Right kidney (tissue), 1 donor: ENCODE measurements at regions not wholly inside any gene's neighbourhood (a gene's known extent, or its start where the extent isn't known, plus 50 kb on each side); places are given as distances from the start of the nearest gene placed in this dataset.

ENCODE experiments used
- DNase-seq: peaks from one replicate; pipeline ENCODE4 v3.0.0-alpha.2; 2016

- no peak for DNase-seq
Observed at GRCh38 chr16:51892293-51893007, 654.5 kb downstream of the TOX3 start.

- no peak for DNase-seq
Observed at GRCh38 chr16:51888534-51888933, 658.4 kb downstream of the TOX3 start.

DNA sequence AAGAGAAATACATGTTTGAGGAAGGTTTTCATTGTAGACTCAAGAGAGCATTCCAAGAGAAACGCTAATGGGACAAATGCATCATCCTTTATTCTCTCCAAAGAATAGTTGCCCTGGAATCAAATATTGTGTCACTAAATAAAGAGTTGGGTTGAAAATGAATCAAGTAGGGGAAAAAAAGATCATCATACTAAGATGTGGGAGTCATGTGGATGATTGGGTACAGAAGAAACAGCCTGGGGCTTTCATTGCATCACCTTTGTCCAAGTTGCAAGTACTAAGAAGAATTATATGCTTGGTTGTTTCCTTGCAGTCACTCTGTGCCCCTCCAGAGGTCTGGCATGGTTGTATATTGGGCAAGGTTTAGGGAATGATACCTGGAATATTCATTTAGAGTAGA is 658.9 kb downstream of the TOX3 start:
- no peak for DNase-seq

DNA sequence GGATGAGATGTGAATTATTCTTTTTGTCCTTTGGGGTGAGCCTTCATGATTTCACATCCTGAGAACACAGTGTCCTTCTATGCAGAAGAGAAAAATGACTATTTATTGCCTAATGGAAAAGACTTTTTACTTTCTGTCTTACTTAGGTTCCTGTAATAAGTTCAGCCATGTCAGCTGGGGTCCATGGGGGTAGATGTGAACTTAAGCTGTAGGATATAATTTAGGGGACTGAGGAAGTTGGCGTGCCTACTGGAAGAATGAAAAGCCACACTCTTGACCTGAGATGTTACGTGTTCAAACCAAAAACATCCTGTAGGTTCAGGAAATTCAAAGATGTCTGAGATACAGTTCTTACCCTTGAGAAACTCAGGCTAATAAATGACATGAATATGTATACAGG is 660.5 kb downstream of the TOX3 start:
- no peak for DNase-seq

GRCh38 chr16:51884773-51885172 is 662.2 kb downstream of the TOX3 start:
- DNase-seq = no peak

GRCh38 chr16:51881731-51882130 is 665.2 kb downstream of the TOX3 start:
- no peak for DNase-seq

GRCh38 chr16:51880776-51881175 is 666.2 kb downstream of the TOX3 start:
- no peak for DNase-seq

- no peak for DNase-seq
Observed at GRCh38 chr16:51877686-51878085, 669.3 kb downstream of the TOX3 start.

- no peak for DNase-seq
Observed at GRCh38 chr16:51876934-51877333, 670.0 kb downstream of the TOX3 start.

DNA sequence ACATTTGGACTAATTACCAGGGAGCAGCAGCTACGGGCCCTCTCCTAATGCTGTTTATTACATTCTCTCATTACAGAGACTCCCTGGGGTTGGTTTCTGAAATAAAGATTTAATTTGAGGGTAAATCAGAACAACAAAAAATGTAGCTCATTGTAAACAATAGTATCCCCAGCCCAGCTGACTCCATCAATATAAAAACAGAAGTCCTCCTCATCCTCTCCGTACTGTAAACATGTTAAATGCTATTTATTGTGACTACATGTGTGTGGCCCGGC is 670.4 kb downstream of the TOX3 start:
- DNase-seq = no peak

DNA sequence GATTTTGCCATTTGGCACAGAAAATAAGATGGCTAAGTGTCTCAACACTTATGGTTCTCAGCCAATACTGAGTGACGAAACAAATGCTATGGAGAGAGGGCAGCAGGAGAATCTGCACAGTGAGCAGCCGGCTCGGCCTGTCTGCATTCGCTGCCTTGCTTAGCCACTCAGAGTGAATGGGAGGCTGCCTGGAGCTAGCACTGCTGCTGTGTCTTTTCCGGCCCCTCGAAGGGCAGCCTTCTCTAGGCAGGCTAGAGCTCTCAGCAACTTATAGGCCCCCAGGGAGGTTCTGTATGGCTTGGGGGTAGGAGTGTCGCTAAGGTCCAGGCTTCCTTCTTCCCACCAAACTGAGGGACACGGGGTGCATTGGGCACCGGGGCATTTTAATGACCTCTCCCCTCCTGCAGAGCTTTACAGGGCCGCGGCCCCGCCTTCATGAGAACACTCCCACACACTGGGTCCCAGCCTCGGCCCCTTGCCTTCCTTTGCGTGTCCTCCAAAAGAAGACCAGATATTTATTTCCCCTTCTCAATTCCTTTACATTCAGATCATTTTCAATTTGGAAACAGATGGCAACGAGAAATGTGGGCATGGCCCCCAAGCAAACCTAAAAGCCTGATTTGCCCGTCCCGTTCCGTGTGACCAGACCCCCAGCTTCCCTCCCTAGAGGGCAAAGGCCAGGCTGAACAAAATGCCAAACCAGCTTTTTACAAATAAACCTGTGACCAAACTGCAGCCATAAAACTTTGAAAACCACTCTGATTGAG is 670.9 kb downstream of the TOX3 start:
- peak; percentile 41 for DNase-seq

DNA sequence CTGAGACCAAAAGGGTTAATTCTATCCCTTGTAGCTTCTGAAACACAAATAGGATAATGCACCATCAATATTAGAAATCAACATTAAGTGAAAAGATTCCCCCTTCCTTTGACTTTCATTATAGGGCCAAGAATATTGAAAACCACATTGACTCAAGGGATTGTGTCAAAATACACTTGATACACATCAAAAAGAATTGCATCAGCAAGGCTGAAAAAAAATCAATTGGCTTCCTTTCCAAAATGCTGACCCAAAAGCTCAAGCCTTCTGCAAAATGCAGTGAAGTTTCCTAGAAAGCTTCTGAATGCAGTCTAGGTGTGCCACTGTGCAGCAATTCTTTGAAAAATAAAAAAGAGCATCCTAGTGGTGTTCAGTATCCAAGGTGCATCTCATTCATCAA is 674.4 kb downstream of the TOX3 start:
- no peak for DNase-seq

DNA sequence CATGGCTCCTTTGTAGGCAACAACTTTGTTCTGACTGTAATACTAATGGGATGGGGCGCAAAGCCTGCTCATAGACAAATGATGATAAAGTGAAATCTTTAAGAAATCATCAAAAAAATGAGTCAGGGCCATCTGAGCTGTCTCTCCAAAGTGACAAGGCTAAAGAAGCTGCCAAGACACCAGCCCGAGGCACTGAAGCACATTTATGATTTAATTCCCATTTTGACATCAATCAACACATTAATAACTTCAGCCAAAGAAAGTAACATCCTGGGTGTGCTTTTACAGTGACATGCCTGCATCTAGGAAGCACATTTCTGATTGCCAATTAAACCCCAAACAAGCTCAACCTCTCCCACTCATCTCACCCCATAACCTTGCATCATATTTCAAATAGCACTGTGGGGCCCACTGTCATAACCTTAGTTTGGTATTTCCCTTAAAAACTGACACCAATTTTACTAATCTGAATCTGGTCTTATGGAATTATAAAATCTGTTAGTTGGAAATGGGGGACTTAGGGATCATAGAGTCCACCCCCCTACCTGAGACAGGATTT is 676.6 kb downstream of the TOX3 start:
- no peak for DNase-seq

GRCh38 chr16:51869176-51869575 is 677.8 kb downstream of the TOX3 start:
- DNase-seq = no peak

GRCh38 chr16:51868631-51869030 is 678.3 kb downstream of the TOX3 start:
- no peak for DNase-seq

- DNase-seq = no peak
Observed at GRCh38 chr16:51867386-51868065, 679.4 kb downstream of the TOX3 start.

- no peak for DNase-seq
Observed at GRCh38 chr16:51864575-51864974, 682.4 kb downstream of the TOX3 start.

DNA sequence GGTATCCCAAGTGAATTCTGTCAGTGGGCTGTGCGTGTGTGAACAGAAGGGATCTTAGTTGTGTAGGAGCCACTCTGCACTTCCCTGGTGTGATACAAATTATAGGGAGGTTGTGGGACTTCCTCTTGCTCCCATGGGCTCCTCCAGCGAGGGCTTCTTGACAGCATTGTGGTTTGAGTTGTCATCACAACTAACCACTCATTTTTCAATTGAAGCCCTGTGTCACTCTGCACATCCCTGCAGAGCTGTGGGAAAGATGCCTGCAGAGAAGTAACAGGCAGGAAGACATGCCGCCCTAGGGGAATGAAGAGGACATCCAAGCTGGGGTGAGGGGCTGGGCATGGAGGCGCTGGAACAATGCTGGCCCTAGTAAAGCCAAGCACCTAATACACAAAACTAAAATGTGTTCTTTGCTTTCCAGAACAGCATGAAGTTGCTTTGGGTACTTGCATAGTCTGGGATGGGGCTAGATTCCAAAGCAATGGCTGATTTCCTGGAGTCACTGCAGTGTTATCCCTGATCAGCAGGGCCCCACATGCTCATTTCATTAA is 692.5 kb downstream of the TOX3 start:
- DNase-seq = no peak

GRCh38 chr16:51853586-51853985 is 693.4 kb downstream of the TOX3 start:
- DNase-seq = no peak

DNA sequence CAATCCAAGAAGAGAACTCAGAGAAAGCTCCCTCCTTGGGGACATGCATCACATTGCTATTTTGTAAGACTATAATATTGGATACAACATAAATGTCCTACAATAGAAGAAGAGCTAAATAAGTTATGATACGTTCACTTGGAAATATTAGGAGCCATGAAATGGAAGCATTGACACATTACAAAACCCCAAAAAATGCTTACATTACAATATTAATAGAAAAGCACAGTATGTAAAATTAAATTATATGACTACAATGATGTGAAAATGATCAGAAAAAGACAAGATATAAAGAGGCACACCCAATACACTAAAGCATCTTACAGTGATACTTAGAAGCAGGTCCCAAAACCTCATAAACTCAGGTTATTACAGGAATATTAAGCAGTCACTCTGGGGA is 694.1 kb downstream of the TOX3 start:
- no peak for DNase-seq

GRCh38 chr16:51851111-51851510 is 695.8 kb downstream of the TOX3 start:
- DNase-seq = no peak

GRCh38 chr16:51849715-51850114 is 697.2 kb downstream of the TOX3 start:
- DNase-seq = no peak
